ENCODE measurements at regions not wholly inside any gene's neighbourhood (a gene's known extent, or its start where the extent isn't known, plus 50 kb on each side); places are given as distances from the start of the nearest gene placed in this dataset.

DNA sequence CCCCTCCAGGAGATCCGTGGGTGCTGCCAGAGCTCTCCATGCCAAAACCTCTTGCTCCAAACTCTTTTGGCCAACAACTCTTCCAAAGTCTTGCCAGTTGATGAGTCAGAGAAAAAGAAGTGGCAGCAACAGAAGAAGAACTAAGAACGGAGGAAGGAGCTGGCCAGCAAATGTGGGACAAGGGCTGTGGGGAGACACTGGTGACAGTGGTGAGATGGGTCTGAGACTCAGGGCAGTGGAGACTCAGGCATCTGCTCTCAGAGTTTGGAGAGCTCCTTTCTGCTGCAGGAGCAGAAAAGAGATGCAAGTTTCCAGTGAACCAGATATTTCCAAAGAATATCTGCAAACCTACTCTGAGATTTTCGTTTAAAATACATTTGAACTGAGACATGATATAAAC lies 92.3 kb upstream of the SEMA6A start (continued):
- TF ChIP-seq, protein P1, sequence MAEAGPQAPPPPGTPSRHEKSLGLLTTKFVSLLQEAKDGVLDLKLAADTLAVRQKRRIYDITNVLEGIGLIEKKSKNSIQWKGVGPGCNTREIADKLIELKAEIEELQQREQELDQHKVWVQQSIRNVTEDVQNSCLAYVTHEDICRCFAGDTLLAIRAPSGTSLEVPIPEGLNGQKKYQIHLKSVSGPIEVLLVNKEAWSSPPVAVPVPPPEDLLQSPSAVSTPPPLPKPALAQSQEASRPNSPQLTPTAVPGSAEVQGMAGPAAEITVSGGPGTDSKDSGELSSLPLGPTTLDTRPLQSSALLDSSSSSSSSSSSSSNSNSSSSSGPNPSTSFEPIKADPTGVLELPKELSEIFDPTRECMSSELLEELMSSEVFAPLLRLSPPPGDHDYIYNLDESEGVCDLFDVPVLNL (CRISPR knock-in tag; IDR thresholded peaks at IDR 0.05; ENCODE audit: borderline replicate concordance, low read depth) = no peak

DNA sequence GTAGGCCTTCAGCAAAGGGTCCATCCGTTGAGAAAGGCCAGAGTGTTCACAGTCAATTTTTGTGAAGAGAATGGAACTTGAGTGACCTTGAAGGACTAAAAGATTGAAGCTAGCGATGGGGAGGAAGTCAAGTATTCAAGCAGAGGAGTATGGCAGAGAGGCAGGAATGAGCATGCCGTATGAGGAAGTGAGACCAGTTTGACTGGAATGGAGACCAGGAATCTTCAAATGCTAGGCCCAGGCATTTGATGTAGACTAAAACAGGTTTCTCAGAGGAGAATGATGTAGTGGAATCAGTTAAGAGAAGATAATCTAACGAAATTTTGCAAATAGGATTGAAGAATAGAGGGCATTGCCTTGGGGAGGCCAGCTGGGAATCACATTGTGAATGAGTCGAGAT lies 90.4 kb upstream of the SEMA6A start:
- Mint-ChIP-seq H3K36me3 (peaks cover 17% of the 10 kb centered on the region), H3K4me3 (no peak overlapping the region), H3K9me3 (peaks cover 25% of the 10 kb centered on the region), H3K4me1 (peaks cover 3% of the 10 kb centered on the region), H3K27me3 (ENCODE audit: low read depth) (peaks cover 6% of the 10 kb centered on the region), H3K27ac (no peak overlapping the region)
- TF ChIP-seq, protein P2, sequence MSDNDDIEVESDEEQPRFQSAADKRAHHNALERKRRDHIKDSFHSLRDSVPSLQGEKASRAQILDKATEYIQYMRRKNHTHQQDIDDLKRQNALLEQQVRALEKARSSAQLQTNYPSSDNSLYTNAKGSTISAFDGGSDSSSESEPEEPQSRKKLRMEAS (CRISPR knock-in tag; IDR thresholded peaks at IDR 0.05) = no peak
- TF ChIP-seq FOXP1 (CRISPR knock-in tag; IDR thresholded peaks at IDR 0.05; ENCODE audit: borderline replicate concordance) (no peak), NR1H2 (CRISPR knock-in tag; IDR thresholded peaks at IDR 0.05) (no peak), ZNF219 (CRISPR knock-in tag; IDR thresholded peaks at IDR 0.05; ENCODE audit: borderline replicate concordance) (no peak), SP1 (CRISPR knock-in tag; conservative IDR thresholded peaks at IDR 0.05) (no peak), SMAD3 (CRISPR knock-in tag; IDR thresholded peaks at IDR 0.05; ENCODE audit: borderline replicate concordance) (no peak), NFATC4 (CRISPR knock-in tag; IDR thresholded peaks at IDR 0.05) (no peak), GTF2I (CRISPR knock-in tag; conservative IDR thresholded peaks at IDR 0.05) (no peak), JAZF1 (CRISPR knock-in tag; IDR thresholded peaks at IDR 0.05) (no peak)
- TF ChIP-seq, protein P3, sequence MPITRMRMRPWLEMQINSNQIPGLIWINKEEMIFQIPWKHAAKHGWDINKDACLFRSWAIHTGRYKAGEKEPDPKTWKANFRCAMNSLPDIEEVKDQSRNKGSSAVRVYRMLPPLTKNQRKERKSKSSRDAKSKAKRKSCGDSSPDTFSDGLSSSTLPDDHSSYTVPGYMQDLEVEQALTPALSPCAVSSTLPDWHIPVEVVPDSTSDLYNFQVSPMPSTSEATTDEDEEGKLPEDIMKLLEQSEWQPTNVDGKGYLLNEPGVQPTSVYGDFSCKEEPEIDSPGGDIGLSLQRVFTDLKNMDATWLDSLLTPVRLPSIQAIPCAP (CRISPR knock-in tag; IDR thresholded peaks at IDR 0.05) = no peak
- TF ChIP-seq, protein P1 (CRISPR knock-in tag; IDR thresholded peaks at IDR 0.05; ENCODE audit: borderline replicate concordance, low read depth) = no peak
- DNase-seq (ENCODE audit: low spot score) (no peak), ATAC-seq (no peak)
- ChIA-PET POLR2A (interaction anchor here (0.6 kb wide), 1 partner anchor 223 kb away, joined by 3 read pairs; no protein-coding TSS in a partner anchor), CTCF (no interaction called here)

DNA sequence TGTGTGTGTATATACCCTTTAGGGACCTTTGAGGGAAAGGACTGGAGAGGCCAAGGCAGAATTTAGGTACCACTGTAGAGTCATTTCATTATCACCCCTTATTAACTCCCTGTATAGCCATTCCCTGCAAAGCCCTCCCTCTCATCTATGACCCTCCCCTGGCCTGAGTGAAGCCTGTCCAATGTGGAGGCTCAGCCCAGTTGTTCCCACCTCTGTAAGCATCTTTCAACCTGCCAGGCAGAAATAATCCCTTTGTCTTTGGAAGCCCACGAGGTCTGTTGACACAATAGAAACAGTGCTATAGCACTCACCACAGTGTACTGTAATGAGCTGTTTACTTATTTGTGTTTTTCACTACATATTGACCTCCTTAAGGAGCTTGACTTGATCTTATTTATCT lies 88.5 kb upstream of the SEMA6A start:
- peaks cover 25% of the 10 kb centered on the region for H3K9me3 Mint-ChIP-seq
- no peak overlapping the region for H3K27ac Mint-ChIP-seq
- no peak overlapping the region for H3K4me3 Mint-ChIP-seq
- POLR2A ChIA-PET = no interaction called here
- peaks cover 17% of the 10 kb centered on the region for H3K36me3 Mint-ChIP-seq
- DNase-seq (ENCODE audit: low spot score) = no peak
- H3K27me3 Mint-ChIP-seq (ENCODE audit: low read depth) = peaks cover 6% of the 10 kb centered on the region
- H3K4me1 Mint-ChIP-seq = peaks cover 12% of the 10 kb centered on the region
- ATAC-seq = peak; percentile 34; the same call in 1 of the 2 replicates
- CTCF ChIA-PET = no interaction called here
- TF ChIP-seq, protein P4, sequence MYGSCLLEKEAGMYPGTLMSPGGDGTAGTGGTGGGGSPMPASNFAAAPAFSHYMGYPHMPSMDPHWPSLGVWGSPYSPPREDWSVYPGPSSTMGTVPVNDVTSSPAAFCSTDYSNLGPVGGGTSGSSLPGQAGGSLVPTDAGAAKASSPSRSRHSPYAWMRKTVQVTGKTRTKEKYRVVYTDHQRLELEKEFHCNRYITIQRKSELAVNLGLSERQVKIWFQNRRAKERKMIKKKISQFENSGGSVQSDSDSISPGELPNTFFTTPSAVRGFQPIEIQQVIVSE (CRISPR knock-in tag; IDR thresholded peaks at IDR 0.05; ENCODE audit: borderline replicate concordance) = no peak
- TF ChIP-seq, protein P5, sequence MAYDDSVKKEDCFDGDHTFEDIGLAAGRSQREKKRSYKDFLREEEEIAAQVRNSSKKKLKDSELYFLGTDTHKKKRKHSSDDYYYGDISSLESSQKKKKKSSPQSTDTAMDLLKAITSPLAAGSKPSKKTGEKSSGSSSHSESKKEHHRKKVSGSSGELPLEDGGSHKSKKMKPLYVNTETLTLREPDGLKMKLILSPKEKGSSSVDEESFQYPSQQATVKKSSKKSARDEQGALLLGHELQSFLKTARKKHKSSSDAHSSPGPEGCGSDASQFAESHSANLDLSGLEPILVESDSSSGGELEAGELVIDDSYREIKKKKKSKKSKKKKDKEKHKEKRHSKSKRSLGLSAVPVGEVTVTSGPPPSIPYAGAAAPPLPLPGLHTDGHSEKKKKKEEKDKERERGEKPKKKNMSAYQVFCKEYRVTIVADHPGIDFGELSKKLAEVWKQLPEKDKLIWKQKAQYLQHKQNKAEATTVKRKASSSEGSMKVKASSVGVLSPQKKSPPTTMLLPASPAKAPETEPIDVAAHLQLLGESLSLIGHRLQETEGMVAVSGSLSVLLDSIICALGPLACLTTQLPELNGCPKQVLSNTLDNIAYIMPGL (CRISPR knock-in tag; IDR thresholded peaks at IDR 0.05) = no peak
- TF ChIP-seq, protein P6, sequence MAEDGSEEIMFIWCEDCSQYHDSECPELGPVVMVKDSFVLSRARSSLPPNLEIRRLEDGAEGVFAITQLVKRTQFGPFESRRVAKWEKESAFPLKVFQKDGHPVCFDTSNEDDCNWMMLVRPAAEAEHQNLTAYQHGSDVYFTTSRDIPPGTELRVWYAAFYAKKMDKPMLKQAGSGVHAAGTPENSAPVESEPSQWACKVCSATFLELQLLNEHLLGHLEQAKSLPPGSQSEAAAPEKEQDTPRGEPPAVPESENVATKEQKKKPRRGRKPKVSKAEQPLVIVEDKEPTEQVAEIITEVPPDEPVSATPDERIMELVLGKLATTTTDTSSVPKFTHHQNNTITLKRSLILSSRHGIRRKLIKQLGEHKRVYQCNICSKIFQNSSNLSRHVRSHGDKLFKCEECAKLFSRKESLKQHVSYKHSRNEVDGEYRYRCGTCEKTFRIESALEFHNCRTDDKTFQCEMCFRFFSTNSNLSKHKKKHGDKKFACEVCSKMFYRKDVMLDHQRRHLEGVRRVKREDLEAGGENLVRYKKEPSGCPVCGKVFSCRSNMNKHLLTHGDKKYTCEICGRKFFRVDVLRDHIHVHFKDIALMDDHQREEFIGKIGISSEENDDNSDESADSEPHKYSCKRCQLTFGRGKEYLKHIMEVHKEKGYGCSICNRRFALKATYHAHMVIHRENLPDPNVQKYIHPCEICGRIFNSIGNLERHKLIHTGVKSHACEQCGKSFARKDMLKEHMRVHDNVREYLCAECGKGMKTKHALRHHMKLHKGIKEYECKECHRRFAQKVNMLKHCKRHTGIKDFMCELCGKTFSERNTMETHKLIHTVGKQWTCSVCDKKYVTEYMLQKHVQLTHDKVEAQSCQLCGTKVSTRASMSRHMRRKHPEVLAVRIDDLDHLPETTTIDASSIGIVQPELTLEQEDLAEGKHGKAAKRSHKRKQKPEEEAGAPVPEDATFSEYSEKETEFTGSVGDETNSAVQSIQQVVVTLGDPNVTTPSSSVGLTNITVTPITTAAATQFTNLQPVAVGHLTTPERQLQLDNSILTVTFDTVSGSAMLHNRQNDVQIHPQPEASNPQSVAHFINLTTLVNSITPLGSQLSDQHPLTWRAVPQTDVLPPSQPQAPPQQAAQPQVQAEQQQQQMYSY (CRISPR knock-in tag; IDR thresholded peaks at IDR 0.05) = no peak
- TF ChIP-seq, protein P7, sequence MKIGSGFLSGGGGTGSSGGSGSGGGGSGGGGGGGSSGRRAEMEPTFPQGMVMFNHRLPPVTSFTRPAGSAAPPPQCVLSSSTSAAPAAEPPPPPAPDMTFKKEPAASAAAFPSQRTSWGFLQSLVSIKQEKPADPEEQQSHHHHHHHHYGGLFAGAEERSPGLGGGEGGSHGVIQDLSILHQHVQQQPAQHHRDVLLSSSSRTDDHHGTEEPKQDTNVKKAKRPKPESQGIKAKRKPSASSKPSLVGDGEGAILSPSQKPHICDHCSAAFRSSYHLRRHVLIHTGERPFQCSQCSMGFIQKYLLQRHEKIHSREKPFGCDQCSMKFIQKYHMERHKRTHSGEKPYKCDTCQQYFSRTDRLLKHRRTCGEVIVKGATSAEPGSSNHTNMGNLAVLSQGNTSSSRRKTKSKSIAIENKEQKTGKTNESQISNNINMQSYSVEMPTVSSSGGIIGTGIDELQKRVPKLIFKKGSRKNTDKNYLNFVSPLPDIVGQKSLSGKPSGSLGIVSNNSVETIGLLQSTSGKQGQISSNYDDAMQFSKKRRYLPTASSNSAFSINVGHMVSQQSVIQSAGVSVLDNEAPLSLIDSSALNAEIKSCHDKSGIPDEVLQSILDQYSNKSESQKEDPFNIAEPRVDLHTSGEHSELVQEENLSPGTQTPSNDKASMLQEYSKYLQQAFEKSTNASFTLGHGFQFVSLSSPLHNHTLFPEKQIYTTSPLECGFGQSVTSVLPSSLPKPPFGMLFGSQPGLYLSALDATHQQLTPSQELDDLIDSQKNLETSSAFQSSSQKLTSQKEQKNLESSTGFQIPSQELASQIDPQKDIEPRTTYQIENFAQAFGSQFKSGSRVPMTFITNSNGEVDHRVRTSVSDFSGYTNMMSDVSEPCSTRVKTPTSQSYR (CRISPR knock-in tag; IDR thresholded peaks at IDR 0.05) = no peak
- TF ChIP-seq, protein P8, sequence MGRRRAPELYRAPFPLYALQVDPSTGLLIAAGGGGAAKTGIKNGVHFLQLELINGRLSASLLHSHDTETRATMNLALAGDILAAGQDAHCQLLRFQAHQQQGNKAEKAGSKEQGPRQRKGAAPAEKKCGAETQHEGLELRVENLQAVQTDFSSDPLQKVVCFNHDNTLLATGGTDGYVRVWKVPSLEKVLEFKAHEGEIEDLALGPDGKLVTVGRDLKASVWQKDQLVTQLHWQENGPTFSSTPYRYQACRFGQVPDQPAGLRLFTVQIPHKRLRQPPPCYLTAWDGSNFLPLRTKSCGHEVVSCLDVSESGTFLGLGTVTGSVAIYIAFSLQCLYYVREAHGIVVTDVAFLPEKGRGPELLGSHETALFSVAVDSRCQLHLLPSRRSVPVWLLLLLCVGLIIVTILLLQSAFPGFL (CRISPR knock-in tag; IDR thresholded peaks at IDR 0.05; ENCODE audit: borderline replicate concordance) = no peak
- TF ChIP-seq ETV6 (CRISPR knock-in tag; IDR thresholded peaks at IDR 0.05) (no peak), GTF2I (CRISPR knock-in tag; conservative IDR thresholded peaks at IDR 0.05) (no peak), FOXP1 (CRISPR knock-in tag; IDR thresholded peaks at IDR 0.05; ENCODE audit: borderline replicate concordance) (no peak), HMGA2 (CRISPR knock-in tag; IDR thresholded peaks at IDR 0.05) (no peak)
